Thymus (tissue), 11 donors: ENCODE measurements at regions not wholly inside any gene's neighbourhood (a gene's known extent, or its start where the extent isn't known, plus 50 kb on each side); places are given as distances from the start of the nearest gene placed in this dataset.
"Not testable (repeated sequence)": the region's sequence is repeated elsewhere in the genome, so short reads cannot be mapped to it uniquely, and the experiment has no call there.

Experiments
- DNase-seq, 9 donors: peaks; one replicate each; pipeline ENCODE4 v3.0.0-alpha.2; 2013; ENCODE audit warnings: low spot score in 9 of 9, low read depth in 6 of 9, missing footprints in 1 of 9
- H3K27ac ChIP-seq, 2 donors: one replicate each; pipeline ENCODE4 v1.5.1; 2013; ENCODE audit warnings: control low read depth in 1 of 2, low read depth in 1 of 2, low read length in 1 of 2, mild to moderate bottlenecking in 1 of 2, moderate library complexity in 1 of 2
- H3K27me3 ChIP-seq, 2 donors: one replicate each; pipeline ENCODE4 v1.5.1; 2013; ENCODE audit warnings: low read length in 1 of 2; ENCODE audit not compliant: control insufficient read depth in 2 of 2, insufficient read depth in 1 of 2
- H3K36me3 ChIP-seq, 2 donors: one replicate each; pipeline ENCODE4 v1.5.1; 2013; ENCODE audit warnings: low read length in 1 of 2, mild to moderate bottlenecking in 1 of 2, moderate library complexity in 1 of 2; ENCODE audit not compliant: control insufficient read depth in 2 of 2, insufficient read depth in 2 of 2
- H3K4me1 ChIP-seq, 2 donors: one replicate each; pipeline ENCODE4 v1.5.1; 2013; ENCODE audit warnings: low read length in 2 of 2; ENCODE audit not compliant: control insufficient read depth in 2 of 2, insufficient read depth in 2 of 2
- H3K4me3 ChIP-seq, 2 donors: one replicate each; pipeline ENCODE4 v1.5.1; 2013; ENCODE audit warnings: low read length in 2 of 2, control low read depth in 1 of 2, mild to moderate bottlenecking in 1 of 2
- H3K9me3 ChIP-seq, 2 donors: one replicate each; pipeline ENCODE4 v1.5.1; 2013; ENCODE audit warnings: low read length in 1 of 2, mild to moderate bottlenecking in 1 of 2; ENCODE audit not compliant: control insufficient read depth in 2 of 2, insufficient read depth in 1 of 2
- WGBS: extraction: QIAGEN DNeasy Blood & Tissue Kit; methylation state at CpG from one replicate; pipeline ENCODE4 v1.1.7; 2013; 5-methylcytosine and 5-hydroxymethylcytosine counted together
- donor health status: healthy.

DNA sequence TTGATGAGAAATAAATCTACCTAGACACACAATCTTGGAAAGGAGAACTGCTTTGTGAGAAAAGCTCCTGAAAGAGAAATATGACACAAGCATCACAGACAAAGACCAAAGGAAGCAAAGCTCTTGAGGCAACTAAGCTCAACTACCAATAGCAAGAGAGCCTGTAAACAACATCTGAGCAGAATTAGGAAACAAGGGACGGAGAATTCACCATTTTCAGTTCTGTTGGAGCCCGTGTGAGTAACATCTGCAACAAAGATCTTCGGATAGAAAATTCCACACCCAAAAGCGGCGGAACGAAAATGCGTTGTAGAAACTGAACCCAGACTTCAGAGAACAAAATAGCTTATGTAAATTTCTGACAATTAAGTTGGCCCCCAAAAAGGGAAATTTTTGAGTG, 909.9 kb upstream of the MBL2 start:
- no peaks in the 10 kb centered on the region for H3K36me3 ChIP-seq
- no peak overlapping the region for H3K4me3 ChIP-seq
- 94% methylated on average over 7 of the region's 7 CpGs for WGBS
- no peaks in the 10 kb centered on the region for H3K27me3 ChIP-seq
- no peaks in the 10 kb centered on the region for H3K9me3 ChIP-seq
- H3K4me1 ChIP-seq, result no peaks in the 10 kb centered on the region
- no peak for DNase-seq
- H3K27ac ChIP-seq, result no peak overlapping the region

GRCh38 chr10:53679666-53680065, 907.1 kb upstream of the MBL2 start:
- no peak for DNase-seq

GRCh38 chr10:53675177-53675576, 902.6 kb upstream of the MBL2 start:
- 41% methylated on average over 1 of the region's 1 CpG for WGBS
- Histone ChIP-seq H3K27ac (no peak overlapping the region), H3K4me1 (no peaks in the 10 kb centered on the region), H3K4me3 (no peak overlapping the region), H3K9me3 (no peaks in the 10 kb centered on the region), H3K27me3 (no peaks in the 10 kb centered on the region), H3K36me3 (no peaks in the 10 kb centered on the region)
- no peak for DNase-seq

More at GRCh38 chr10:53679666-53680065, 907.1 kb upstream of the MBL2 start:
- Histone ChIP-seq H3K27me3 (no peaks in the 10 kb centered on the region), H3K4me3 (no peak overlapping the region), H3K4me1 (no peaks in the 10 kb centered on the region), H3K36me3 (no peaks in the 10 kb centered on the region), H3K9me3 (no peaks in the 10 kb centered on the region), H3K27ac (no peak overlapping the region)
- WGBS, result 77% methylated on average over 2 of the region's 2 CpGs

- Histone ChIP-seq H3K4me3 (no peak overlapping the region), H3K27me3 (no peaks in the 10 kb centered on the region), H3K36me3 (no peaks in the 10 kb centered on the region), H3K4me1 (no peaks in the 10 kb centered on the region), H3K9me3 (peaks cover 0 to 18% of the 10 kb centered on the region in 2 donors), H3K27ac (no peak overlapping the region)
- no peak for DNase-seq
- 95% methylated on average over 2 of the region's 2 CpGs for WGBS
These were observed 894.5 kb upstream of the MBL2 start for GRCh38 chr10:53667063-53667462.

DNA sequence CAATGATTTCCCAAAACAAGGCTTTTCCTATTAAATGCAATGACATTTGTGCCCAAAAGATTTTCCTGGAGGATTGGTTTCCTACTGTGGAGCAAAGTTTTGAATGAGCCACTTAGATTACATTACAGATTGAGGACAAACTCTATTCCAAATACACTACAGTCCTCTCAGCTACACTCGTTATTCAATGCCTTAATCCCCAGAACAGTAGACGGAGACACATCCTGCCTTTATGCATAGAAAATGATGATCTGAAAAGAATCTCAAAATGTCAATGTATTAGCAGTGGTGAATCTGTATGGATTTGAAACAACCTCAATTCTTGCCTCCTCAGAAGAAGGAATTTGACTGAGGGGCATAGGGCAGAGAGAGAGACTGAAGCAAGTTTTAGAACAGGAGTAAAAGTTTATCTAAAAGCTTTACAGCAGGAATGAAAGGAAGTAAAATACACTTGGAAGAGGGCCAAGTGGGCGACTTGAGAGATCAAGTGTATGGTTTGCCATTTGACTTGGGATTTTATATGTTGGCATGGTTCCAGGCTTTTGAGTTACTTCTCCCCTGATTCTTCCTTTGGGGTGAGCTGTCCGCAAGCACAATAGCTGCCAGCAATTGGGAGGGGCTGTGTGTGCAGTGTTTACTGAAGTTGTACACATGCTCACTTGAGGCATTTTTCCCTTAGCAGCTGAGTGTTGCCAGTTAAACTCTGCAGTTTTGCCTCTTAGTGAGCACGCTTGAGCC, 891.9 kb upstream of the MBL2 start:
- no peaks in the 10 kb centered on the region for H3K27me3 ChIP-seq
- 51% methylated on average over 5 of the region's 5 CpGs for WGBS
- H3K4me1 ChIP-seq, result no peaks in the 10 kb centered on the region
- no peak overlapping the region for H3K27ac ChIP-seq
- no peak for DNase-seq
- peaks cover 0 to 18% of the 10 kb centered on the region in 2 donors for H3K9me3 ChIP-seq
- H3K4me3 ChIP-seq, result no peak overlapping the region
- H3K36me3 ChIP-seq, result no peaks in the 10 kb centered on the region

DNA sequence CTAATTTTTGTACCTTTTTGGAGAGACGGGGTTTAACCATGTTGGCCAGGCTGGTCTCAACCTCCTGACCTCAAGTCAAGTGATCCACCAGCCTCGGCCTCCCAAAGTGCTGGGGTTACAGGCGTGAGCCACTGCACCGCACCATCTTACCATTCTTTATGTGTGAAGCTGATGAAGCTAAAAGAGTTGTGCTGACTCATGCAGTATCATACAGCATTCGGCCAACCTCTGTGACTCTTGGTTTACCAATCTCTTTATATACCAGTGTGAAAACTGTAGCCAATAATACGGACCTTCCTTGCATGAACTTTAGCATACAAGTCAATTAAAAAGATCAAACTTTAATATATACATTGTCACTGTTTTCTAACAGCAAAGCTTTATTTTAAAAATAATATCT, 878.2 kb upstream of the MBL2 start:
- Histone ChIP-seq H3K4me3 (no peak overlapping the region), H3K9me3 (peaks cover 0 to under 1% of the 10 kb centered on the region in 2 donors), H3K27me3 (no peaks in the 10 kb centered on the region), H3K4me1 (no peaks in the 10 kb centered on the region), H3K36me3 (no peaks in the 10 kb centered on the region), H3K27ac (no peak overlapping the region)
- no peak for DNase-seq
- WGBS, result 96% methylated on average over 6 of the region's 6 CpGs

DNA sequence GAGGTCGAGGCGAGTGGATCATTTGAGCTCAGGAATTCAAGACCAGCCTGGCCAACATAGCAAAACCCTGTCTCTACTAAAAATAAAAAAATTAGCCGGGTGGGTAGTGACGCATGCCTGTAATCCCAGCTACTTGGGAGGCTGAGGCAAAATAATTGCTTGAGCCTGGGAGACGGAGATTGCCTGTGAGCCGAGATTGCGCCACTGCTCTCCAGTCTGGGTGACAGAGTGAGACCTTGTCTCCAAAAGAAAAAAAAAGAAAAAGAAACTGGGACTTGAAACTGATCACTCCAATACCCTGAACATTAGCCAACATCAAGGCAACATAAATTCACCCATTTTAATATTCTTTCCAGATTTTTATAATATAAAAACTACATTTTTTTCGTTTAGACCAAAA, 874.6 kb upstream of the MBL2 start:
- H3K27me3 ChIP-seq, H3K27ac ChIP-seq, H3K36me3 ChIP-seq, H3K4me1 ChIP-seq, H3K9me3 ChIP-seq, DNase-seq, H3K4me3 ChIP-seq: not testable (repeated sequence)
- 89% methylated on average over 8 of the region's 8 CpGs for WGBS

- no peak overlapping the region for H3K27ac ChIP-seq
These were observed 873.9 kb upstream of the MBL2 start for GRCh38 chr10:53646525-53646924.

DNA sequence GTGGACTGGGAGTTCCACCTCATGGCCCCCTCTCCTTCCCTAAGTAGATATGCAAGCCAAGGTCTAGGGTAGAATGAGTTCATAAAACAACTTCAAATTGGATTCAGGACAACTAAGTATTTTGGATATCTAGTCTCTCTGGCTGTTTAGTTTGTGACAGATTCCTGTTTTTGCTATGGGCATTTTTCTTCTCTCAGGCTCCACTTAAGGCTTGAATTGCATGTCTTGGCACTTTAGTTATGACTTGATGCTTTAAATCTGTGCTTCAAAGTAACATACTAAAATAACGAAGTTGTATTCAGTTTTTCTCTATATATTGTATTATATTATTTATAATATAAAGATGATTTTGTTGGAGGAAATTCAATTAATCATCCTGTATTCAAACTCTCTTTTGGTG, 873.4 kb upstream of the MBL2 start:
- H3K4me3 ChIP-seq, result no peak overlapping the region
- H3K27me3 ChIP-seq, result no peaks in the 10 kb centered on the region
- H3K4me1 ChIP-seq, result no peaks in the 10 kb centered on the region
- peaks cover 0 to 4% of the 10 kb centered on the region in 2 donors for H3K9me3 ChIP-seq
- DNase-seq, result no peak
- no peak overlapping the region for H3K27ac ChIP-seq
- 94% methylated on average over 1 of the region's 1 CpG for WGBS
- no peaks in the 10 kb centered on the region for H3K36me3 ChIP-seq

More at GRCh38 chr10:53646525-53646924, 873.9 kb upstream of the MBL2 start:
- Histone ChIP-seq H3K4me3 (no peak overlapping the region), H3K36me3 (no peaks in the 10 kb centered on the region), H3K4me1 (no peaks in the 10 kb centered on the region), H3K27me3 (no peaks in the 10 kb centered on the region), H3K9me3 (peaks cover 0 to 4% of the 10 kb centered on the region in 2 donors)
- WGBS, result 93% methylated on average over 8 of the region's 8 CpGs
- DNase-seq, result no peak
